ENCODE measurements at regions not wholly inside any gene's neighbourhood (a gene's known extent, or its start where the extent isn't known, plus 50 kb on each side); places are given as distances from the start of the nearest gene placed in this dataset.

GRCh38 chr13:85900521-85900920 lies 101.3 kb upstream of the SLITRK6 start:
- no peak for TF ChIP-seq CTCF (IDR thresholded peaks at IDR 0.05; ENCODE audit: low read length)
- TF ChIP-seq EZH2 (IDR thresholded peaks at IDR 0.05; ENCODE audit: borderline replicate concordance, low read length), result no peak
